GM12878 (cell line): ENCODE measurements at regions not wholly inside any gene's neighbourhood (a gene's known extent, or its start where the extent isn't known, plus 50 kb on each side); places are given as distances from the start of the nearest gene placed in this dataset.

ENCODE experiments used
- CHD2 ChIP-seq: IDR thresholded peaks from 2 replicates; pipeline ENCODE4 v1.6.1; 2011; ENCODE audit warnings: low read depth, low read length, improper control_type of control experiment, borderline replicate concordance
- CREB1 ChIP-seq: IDR thresholded peaks from 2 replicates; pipeline ENCODE4 v1.6.1; 2012; ENCODE audit warnings: low read depth, mild to moderate bottlenecking, inconsistent platforms
- CREM ChIP-seq: IDR thresholded peaks from 2 replicates; pipeline ENCODE4 v1.6.1; 2014; ENCODE audit warnings: antibody characterized with exemption, low read depth
- CTCF ChIP-seq, 3 experiments: IDR thresholded peaks in 2 of 3; conservative IDR thresholded peaks in 1 of 3; 2 replicates each; pipeline ENCODE4 v1.5.1; 2011; ENCODE audit warnings: low read depth in 3 of 3, low read length in 3 of 3, mild to moderate bottlenecking in 3 of 3, control low read depth in 2 of 3, moderate library complexity in 2 of 3, inconsistent platforms in 1 of 3, mixed read lengths in 1 of 3; ENCODE audit not compliant: control insufficient read depth in 2 of 3, insufficient read depth in 1 of 3; ENCODE audit errors: extremely low read depth in 1 of 3
- FOXK2 ChIP-seq: fragments of 450-650 bp; IDR thresholded peaks from 2 replicates; pipeline ENCODE4 v1.6.1; 2017; ENCODE audit warnings: mild to moderate bottlenecking, moderate library complexity
- NFYB ChIP-seq: IDR thresholded peaks from 2 replicates; pipeline ENCODE4 v1.6.1; 2011; ENCODE audit warnings: low read depth, mild to moderate bottlenecking, low read length, improper control_type of control experiment, moderate library complexity; ENCODE audit not compliant: insufficient read depth
- POLR2A ChIP-seq: IDR thresholded peaks from 2 replicates; pipeline ENCODE4 v1.6.1; 2011; ENCODE audit warnings: low read depth, mild to moderate bottlenecking, low read length
- POLR2AphosphoS5 ChIP-seq: IDR thresholded peaks from 2 replicates; pipeline ENCODE4 v1.6.1; 2011; ENCODE audit warnings: mild to moderate bottlenecking, low read length, inconsistent platforms
- REST ChIP-seq: IDR thresholded peaks from 2 replicates; pipeline ENCODE4 v1.6.1; 2012; ENCODE audit warnings: mild to moderate bottlenecking, low read depth, low read length
- SMAD1 ChIP-seq: fragments of 450-650 bp; IDR thresholded peaks from 2 replicates; pipeline ENCODE4 v1.6.1; 2018; ENCODE audit warnings: mild to moderate bottlenecking, low read depth; ENCODE audit not compliant: partially characterized antibody
- TAF1 ChIP-seq: IDR thresholded peaks from 2 replicates; pipeline ENCODE4 v1.6.1; 2011; ENCODE audit warnings: mild to moderate bottlenecking, low read depth, low read length, borderline replicate concordance
- TBL1XR1 ChIP-seq: IDR thresholded peaks from 2 replicates; pipeline ENCODE4 v1.6.1; 2012; ENCODE audit warnings: low read depth, low read length, improper control_type of control experiment
- TF ChIP-seq, protein P1 (sequence below): IDR thresholded peaks from 2 replicates; pipeline ENCODE4 v1.6.1; 2012; ENCODE audit warnings: low read length, inconsistent platforms
- TF ChIP-seq, protein P2 (sequence below): IDR thresholded peaks from 2 replicates; pipeline ENCODE4 v1.6.1; 2012; ENCODE audit warnings: low read depth, low read length, improper control_type of control experiment

- no peak for TF ChIP-seq POLR2AphosphoS5
- TF ChIP-seq REST, result no peak
- TF ChIP-seq CTCF (IDR thresholded peaks at IDR 0.05 in 2 of 3, conservative IDR thresholded peaks at IDR 0.05 in 1 of 3; ENCODE audit: control insufficient read depth in 2 of 3, extremely low read depth in 1 of 3, insufficient read depth in 1 of 3, low read depth in 3 of 3, low read length in 3 of 3), result no peak
- no peak for TF ChIP-seq CREB1
- no peak for TF ChIP-seq FOXK2
- no peak for TF ChIP-seq POLR2A
- TF ChIP-seq TBL1XR1, result no peak
- TF ChIP-seq CHD2, result no peak
- no peak for TF ChIP-seq SMAD1
- TF ChIP-seq, protein P1, sequence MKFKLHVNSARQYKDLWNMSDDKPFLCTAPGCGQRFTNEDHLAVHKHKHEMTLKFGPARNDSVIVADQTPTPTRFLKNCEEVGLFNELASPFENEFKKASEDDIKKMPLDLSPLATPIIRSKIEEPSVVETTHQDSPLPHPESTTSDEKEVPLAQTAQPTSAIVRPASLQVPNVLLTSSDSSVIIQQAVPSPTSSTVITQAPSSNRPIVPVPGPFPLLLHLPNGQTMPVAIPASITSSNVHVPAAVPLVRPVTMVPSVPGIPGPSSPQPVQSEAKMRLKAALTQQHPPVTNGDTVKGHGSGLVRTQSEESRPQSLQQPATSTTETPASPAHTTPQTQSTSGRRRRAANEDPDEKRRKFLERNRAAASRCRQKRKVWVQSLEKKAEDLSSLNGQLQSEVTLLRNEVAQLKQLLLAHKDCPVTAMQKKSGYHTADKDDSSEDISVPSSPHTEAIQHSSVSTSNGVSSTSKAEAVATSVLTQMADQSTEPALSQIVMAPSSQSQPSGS, result no peak
- TF ChIP-seq TAF1, result no peak
- no peak for TF ChIP-seq CREM
- TF ChIP-seq NFYB, result no peak
- TF ChIP-seq, protein P2, sequence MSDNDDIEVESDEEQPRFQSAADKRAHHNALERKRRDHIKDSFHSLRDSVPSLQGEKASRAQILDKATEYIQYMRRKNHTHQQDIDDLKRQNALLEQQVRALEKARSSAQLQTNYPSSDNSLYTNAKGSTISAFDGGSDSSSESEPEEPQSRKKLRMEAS, result no peak
These were observed 284.5 kb upstream of the DNAJC19 start for GRCh38 chr3:181274025-181274424.
